Esophagus muscularis mucosa (tissue), 4 donors: ENCODE measurements at regions not wholly inside any gene's neighbourhood (a gene's known extent, or its start where the extent isn't known, plus 50 kb on each side); places are given as distances from the start of the nearest gene placed in this dataset.
"Not testable (repeated sequence)": the region's sequence is repeated elsewhere in the genome, so short reads cannot be mapped to it uniquely, and the experiment has no call there.

Source experiments
- DNase-seq: peaks from one replicate; pipeline ENCODE4 v3.0.0-alpha.2; 2017; ENCODE audit errors: extremely low spot score
- H3K27ac ChIP-seq, 4 donors: fragments of 200-600 bp; sonication (generic); replicated peaks in 1 of 4; 1 replicate in 3 of 4; 2 replicates in 1 of 4; pipeline ENCODE4 v1.5.1; 2016 to 2019; ENCODE audit warnings: mild to moderate bottlenecking in 1 of 4
- H3K27me3 ChIP-seq, 4 donors: fragments of 200-600 bp; sonication (generic); one replicate each; pipeline versions ENCODE4 v1.5.1 to v1.6.0; 2016 to 2019
- H3K36me3 ChIP-seq, 4 donors: fragments of 200-600 bp; sonication (generic); one replicate each; pipeline ENCODE4 v1.5.1; 2016 to 2019
- H3K4me1 ChIP-seq, 4 donors: fragments of 200-600 bp; sonication (generic); one replicate each; pipeline ENCODE4 v1.5.1; 2016 to 2019
- H3K4me3 ChIP-seq, 4 donors: fragments of 200-600 bp; sonication (generic); 1 replicate in 2 of 4; 2 replicates in 2 of 4; pipeline ENCODE4 v1.5.1; 2016 to 2019; ENCODE audit warnings: mild to moderate bottlenecking in 4 of 4, moderate library complexity in 1 of 4
- H3K9me3 ChIP-seq, 4 donors: fragments of 200-600 bp; sonication (generic); 1 replicate in 3 of 4; 2 replicates in 1 of 4; pipeline ENCODE4 v1.5.1; 2016 to 2019
- CTCF ChIP-seq, 3 experiments: fragments of 200-600 bp in 2 of 3; fragments of 450-650 bp in 1 of 3; sonication (generic) in 2 of 3; IDR thresholded peaks; one replicate each; pipeline ENCODE4 v1.5.1; 2017 to 2019; ENCODE audit warnings: antibody characterized with exemption in 3 of 3, mild to moderate bottlenecking in 2 of 3, moderate library complexity in 1 of 3
- EP300 ChIP-seq: sonication (generic); formaldehyde crosslinking; IDR thresholded peaks from one replicate; pipeline ENCODE4 v1.6.1; 2017; ENCODE audit warnings: antibody characterized with exemption
- POLR2A ChIP-seq: fragments of 450-650 bp; IDR thresholded peaks from one replicate; pipeline ENCODE4 v1.6.1; 2017; ENCODE audit warnings: antibody characterized with exemption, moderate library complexity, mild to moderate bottlenecking, low read depth
- POLR2AphosphoS5 ChIP-seq, 2 donors: sonication (generic); formaldehyde crosslinking; IDR thresholded peaks; one replicate each; pipeline ENCODE4 v1.6.1; 2017; ENCODE audit warnings: antibody characterized with exemption in 2 of 2
- WGBS: methylation state at CpG from one replicate; pipeline ENCODE4 v1.1.5; 2018; 5-methylcytosine and 5-hydroxymethylcytosine counted together
- intact Hi-C: fragments of 100-400 bp; cut with DNase I; formaldehyde crosslinking; loops from one replicate; pipeline ENCODE4 v1.15.1; 2023

- 94% methylated on average over 5 of the region's 5 CpGs for WGBS
Measured at GRCh38 chr14:26655128-26655527, 57.3 kb upstream of the NOVA1 start.

GRCh38 chr14:26663506-26663905 lies 65.7 kb upstream of the NOVA1 start:
- no peak overlapping the region for H3K27ac ChIP-seq
- intact Hi-C loops = no loop called here

More at GRCh38 chr14:26655128-26655527, 57.3 kb upstream of the NOVA1 start:
- DNase-seq = no peak
- Histone ChIP-seq H3K36me3 (no peaks in the 10 kb centered on the region), H3K27me3 (no peaks in the 10 kb centered on the region), H3K4me1 (no peaks in the 10 kb centered on the region), H3K9me3 (no peaks in the 10 kb centered on the region), H3K27ac (no peak overlapping the region), H3K4me3 (no peak overlapping the region)
- TF ChIP-seq CTCF (IDR thresholded peaks at IDR 0.05) = no peak
- intact Hi-C loops = no loop called here

GRCh38 chr14:26678732-26679420 lies 81.0 kb upstream of the NOVA1 start:
- DNase-seq, H3K27me3 ChIP-seq, H3K9me3 ChIP-seq, intact Hi-C loops, H3K36me3 ChIP-seq, H3K4me3 ChIP-seq, H3K27ac ChIP-seq, H3K4me1 ChIP-seq: not testable (repeated sequence)
- 94% methylated on average over 19 of the region's 31 CpGs for WGBS

More at GRCh38 chr14:26663506-26663905, 65.7 kb upstream of the NOVA1 start:
- Histone ChIP-seq H3K4me3 (no peak overlapping the region), H3K4me1 (peaks cover 0 to 7% (median 3%) of the 10 kb centered on the region in 4 donors), H3K9me3 (no peaks in the 10 kb centered on the region), H3K36me3 (no peaks in the 10 kb centered on the region), H3K27me3 (no peaks in the 10 kb centered on the region)
- TF ChIP-seq POLR2AphosphoS5 (IDR thresholded peaks at IDR 0.05) = no peak
- TF ChIP-seq EP300 = no peak
- no peak for TF ChIP-seq POLR2A
- no peak for TF ChIP-seq CTCF (IDR thresholded peaks at IDR 0.05)
- WGBS = 16% methylated on average over 1 of the region's 1 CpG
- no peak for DNase-seq

DNA sequence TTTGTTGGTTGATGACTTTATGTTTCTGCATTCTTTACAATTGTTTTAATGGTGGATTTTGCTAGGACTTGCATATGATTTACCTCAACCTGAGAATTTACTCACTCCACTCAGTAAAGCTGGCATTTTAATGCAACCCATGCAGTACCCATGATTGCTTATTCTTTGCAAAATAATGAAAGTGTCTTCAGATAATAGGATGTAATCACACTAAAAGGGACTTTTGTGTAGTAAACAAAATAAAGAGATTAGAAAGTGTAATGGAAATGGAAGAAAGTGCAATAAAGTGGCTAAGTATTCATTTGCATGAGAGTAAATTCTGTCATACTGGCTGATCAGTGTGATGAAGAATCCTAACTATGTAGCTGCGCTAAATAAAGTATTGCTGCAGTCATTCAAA lies 87.6 kb upstream of the NOVA1 start:
- Histone ChIP-seq H3K4me3 (no peak overlapping the region), H3K4me1 (no peaks in the 10 kb centered on the region), H3K27me3 (no peaks in the 10 kb centered on the region), H3K36me3 (no peaks in the 10 kb centered on the region), H3K27ac (no peak overlapping the region), H3K9me3 (peaks cover 0 to 6% (median 0%) of the 10 kb centered on the region in 4 donors)
- no peak for DNase-seq
- 95% methylated on average over 1 of the region's 1 CpG for WGBS
- intact Hi-C loops = no loop called here
- no peak for TF ChIP-seq POLR2AphosphoS5 (IDR thresholded peaks at IDR 0.05)
- TF ChIP-seq CTCF (IDR thresholded peaks at IDR 0.05) = no peak
- no peak for TF ChIP-seq POLR2A
- TF ChIP-seq EP300 = no peak

- Histone ChIP-seq H3K9me3 (no peaks in the 10 kb centered on the region), H3K4me1 (no peaks in the 10 kb centered on the region), H3K4me3 (no peak overlapping the region), H3K27ac (no peak overlapping the region), H3K36me3 (no peaks in the 10 kb centered on the region), H3K27me3 (no peaks in the 10 kb centered on the region)
- whole genome bisulfite sequencing = 69% methylated on average over 2 of the region's 2 CpGs
- intact Hi-C loops = no loop called here
- DNase-seq = no peak
- no peak for TF ChIP-seq POLR2A
- TF ChIP-seq CTCF (IDR thresholded peaks at IDR 0.05) = no peak
- TF ChIP-seq EP300 = no peak
- no peak for TF ChIP-seq POLR2AphosphoS5 (IDR thresholded peaks at IDR 0.05)
Measured at GRCh38 chr14:26687301-26687837, 89.5 kb upstream of the NOVA1 start.
